ENCODE measurements at regions not wholly inside any gene's neighbourhood (a gene's known extent, or its start where the extent isn't known, plus 50 kb on each side); places are given as distances from the start of the nearest gene placed in this dataset.

DNA sequence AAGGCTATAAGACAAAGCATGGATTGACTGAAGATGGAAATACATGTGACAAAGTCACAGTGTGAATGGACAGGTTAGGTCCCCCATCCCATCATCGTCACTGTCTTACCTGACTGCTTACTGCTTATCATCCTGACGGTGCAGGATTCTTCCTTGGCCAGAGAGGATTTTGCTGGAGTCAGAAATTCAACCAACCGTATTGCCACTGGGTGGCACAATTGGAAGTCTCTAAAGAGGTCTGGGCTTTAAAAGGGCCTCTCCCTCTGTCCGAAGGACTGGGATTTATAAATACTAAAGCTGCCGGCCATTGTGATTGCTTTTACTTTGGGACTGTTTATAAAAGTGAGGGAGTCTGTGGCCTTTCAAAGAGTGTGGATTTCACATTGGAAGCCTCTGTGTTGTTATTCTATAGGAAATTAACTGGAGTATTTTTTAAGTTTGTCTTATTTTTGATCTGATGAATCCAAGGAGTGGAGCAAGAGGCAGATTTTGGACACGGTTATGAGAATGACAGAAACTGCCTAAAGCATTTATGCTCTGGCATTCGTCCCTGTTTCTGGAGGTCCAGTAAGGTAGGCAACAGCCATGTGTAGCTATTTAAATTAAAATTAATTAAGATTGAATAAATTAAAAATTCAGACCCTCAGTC is 113.3 kb upstream of the CREB5 start (continued):
- TF ChIP-seq GABPA (IDR thresholded peaks at IDR 0.05; ENCODE audit: borderline replicate concordance, insufficient read depth, low read length), result no peak

Measured in H1 (cell line).